Smooth muscle cell (in vitro differentiated cells): ENCODE measurements at regions not wholly inside any gene's neighbourhood (a gene's known extent, or its start where the extent isn't known, plus 50 kb on each side); places are given as distances from the start of the nearest gene placed in this dataset.

Experiments
- DNase-seq: peaks from one replicate; lab custom pipeline; 2025; ENCODE audit not compliant: unreplicated experiment; lab: John Stamatoyannopoulos, UW
- H2AFZ ChIP-seq: fragments of 200-600 bp; sonication (generic); 2 replicates; pipeline ENCODE4 v1.6.0; 2016; ENCODE audit warnings: antibody characterized with exemption, low read depth, mild to moderate bottlenecking
- H3F3A ChIP-seq: fragments of 200-600 bp; sonication (generic); 2 replicates; pipeline ENCODE4 v1.6.0; 2017; ENCODE audit warnings: antibody characterized with exemption, low read depth
- H3K27ac ChIP-seq: fragments of 200-600 bp; sonication (generic); 2 replicates; pipeline ENCODE4 v1.5.1; 2016; ENCODE audit warnings: low read depth, mild to moderate bottlenecking
- H3K27me3 ChIP-seq: fragments of 200-600 bp; sonication (generic); 2 replicates; pipeline ENCODE4 v1.6.1; 2016; ENCODE audit warnings: low read depth, mild to moderate bottlenecking
- H3K36me3 ChIP-seq: fragments of 200-600 bp; sonication (generic); 2 replicates; pipeline ENCODE4 v1.5.1; 2016; ENCODE audit warnings: low read depth
- H3K4me1 ChIP-seq: fragments of 200-600 bp; sonication (generic); 2 replicates; pipeline ENCODE4 v1.5.1; 2016; ENCODE audit warnings: low read depth
- H3K4me2 ChIP-seq: fragments of 200-600 bp; sonication (generic); 2 replicates; pipeline ENCODE4 v1.6.0; 2016; ENCODE audit warnings: mild to moderate bottlenecking
- H3K4me3 ChIP-seq: fragments of 200-600 bp; sonication (generic); 2 replicates; pipeline ENCODE4 v1.5.1; 2016; ENCODE audit warnings: mild to moderate bottlenecking
- H3K79me2 ChIP-seq: fragments of 200-600 bp; sonication (generic); 2 replicates; pipeline ENCODE4 v1.6.0; 2016; ENCODE audit warnings: low read depth, mild to moderate bottlenecking
- H3K9ac ChIP-seq: fragments of 200-600 bp; sonication (generic); 2 replicates; pipeline ENCODE4 v1.6.0; 2016; ENCODE audit warnings: low read depth
- H3K9me3 ChIP-seq: fragments of 200-600 bp; sonication (generic); replicated peaks from 2 replicates; pipeline ENCODE4 v1.5.1; 2016; ENCODE audit warnings: low read depth
- H4K20me1 ChIP-seq: fragments of 200-600 bp; sonication (generic); 2 replicates; pipeline ENCODE4 v1.6.0; 2016; ENCODE audit warnings: low read depth
- CTCF ChIP-seq: fragments of 200-600 bp; sonication (generic); IDR thresholded peaks from 2 replicates; pipeline ENCODE4 v1.5.1; 2017; ENCODE audit warnings: borderline replicate concordance, mild to moderate bottlenecking, antibody characterized with exemption; ENCODE audit not compliant: insufficient read depth, poor library complexity, severe bottlenecking
- WGBS: methylation state at CpG from one replicate; pipeline ENCODE4 v1.1.7; 2016; ENCODE audit warnings: low lambda C conversion rate; 5-methylcytosine and 5-hydroxymethylcytosine counted together

GRCh38 chr9:116020146-116020545 lies 133.4 kb upstream of the PAPPA start:
- DNase-seq: no peak
- Histone ChIP-seq H4K20me1 (no peaks in the 10 kb centered on the region), H3K79me2 (no peaks in the 10 kb centered on the region), H3K27ac (no peak overlapping the region), H3K27me3 (no peaks in the 10 kb centered on the region), H3K4me3 (no peak overlapping the region), H2AFZ (no peak overlapping the region), H3F3A (peaks cover 3% of the 10 kb centered on the region), H3K4me1 (no peaks in the 10 kb centered on the region), H3K4me2 (peak overlapping the region; percentile 9), H3K9ac (no peak overlapping the region), H3K9me3 (no peaks in the 10 kb centered on the region), H3K36me3 (no peaks in the 10 kb centered on the region)
- TF ChIP-seq CTCF: no peak
- 42% methylated on average over 1 of the region's 1 CpG for WGBS

GRCh38 chr9:116020801-116021200 lies 132.8 kb upstream of the PAPPA start:
- no peak overlapping the region for H3K9ac ChIP-seq
- no peaks in the 10 kb centered on the region for H3K79me2 ChIP-seq
- H3K9me3 ChIP-seq: no peaks in the 10 kb centered on the region
- H3K4me2 ChIP-seq: peak overlapping the region; percentile 9
- H3F3A ChIP-seq: peaks cover 3% of the 10 kb centered on the region
- no peaks in the 10 kb centered on the region for H4K20me1 ChIP-seq
- TF ChIP-seq CTCF: no peak
- peak overlapping the region; percentile 2 for H3K27ac ChIP-seq
- no peaks in the 10 kb centered on the region for H3K36me3 ChIP-seq
- DNase-seq: no peak
- no peak overlapping the region for H3K4me3 ChIP-seq
- H3K4me1 ChIP-seq: no peaks in the 10 kb centered on the region
- H3K27me3 ChIP-seq: no peaks in the 10 kb centered on the region
- no peak overlapping the region for H2AFZ ChIP-seq

- Histone ChIP-seq H3K4me3 (no peak overlapping the region), H3K4me2 (no peak overlapping the region), H2AFZ (no peak overlapping the region), H3K27me3 (no peaks in the 10 kb centered on the region), H3K4me1 (no peaks in the 10 kb centered on the region), H3F3A (no peaks in the 10 kb centered on the region), H3K36me3 (no peaks in the 10 kb centered on the region), H3K9me3 (no peaks in the 10 kb centered on the region), H4K20me1 (no peaks in the 10 kb centered on the region), H3K79me2 (no peaks in the 10 kb centered on the region), H3K27ac (peak overlapping the region; percentile 34), H3K9ac (no peak overlapping the region)
- no peak for DNase-seq
- no peak for TF ChIP-seq CTCF
- WGBS: 91% methylated on average over 1 of the region's 1 CpG
Observed at GRCh38 chr9:116027096-116027495, 126.5 kb upstream of the PAPPA start.

GRCh38 chr9:116027511-116027910 lies 126.1 kb upstream of the PAPPA start:
- no peak for DNase-seq
- H3K9ac ChIP-seq: no peak overlapping the region
- H4K20me1 ChIP-seq: no peaks in the 10 kb centered on the region
- WGBS: 47% methylated on average over 1 of the region's 1 CpG
- peak overlapping the region; percentile 34 for H3K27ac ChIP-seq
- no peak overlapping the region for H3K4me2 ChIP-seq
- no peak for TF ChIP-seq CTCF
- no peaks in the 10 kb centered on the region for H3K4me1 ChIP-seq
- no peaks in the 10 kb centered on the region for H3F3A ChIP-seq
- no peaks in the 10 kb centered on the region for H3K27me3 ChIP-seq
- no peaks in the 10 kb centered on the region for H3K9me3 ChIP-seq
- no peaks in the 10 kb centered on the region for H3K79me2 ChIP-seq
- no peak overlapping the region for H3K4me3 ChIP-seq
- H3K36me3 ChIP-seq: no peaks in the 10 kb centered on the region
- no peak overlapping the region for H2AFZ ChIP-seq
